GM20000 (cell line): ENCODE measurements at regions not wholly inside any gene's neighbourhood (a gene's known extent, or its start where the extent isn't known, plus 50 kb on each side); places are given as distances from the start of the nearest gene placed in this dataset.

Experiments used
- DNase-seq: peaks from one replicate; pipeline ENCODE4 v3.0.0; 2012; ENCODE audit warnings: low spot score
- CTCF ChIP-seq: IDR thresholded peaks from 2 replicates; pipeline ENCODE4 v1.5.1; 2012; ENCODE audit warnings: mild to moderate bottlenecking, control low read depth; ENCODE audit errors: extremely low read depth, missing control alignments

- TF ChIP-seq CTCF = no peak
- DNase-seq = no peak
Measured at GRCh38 chr14:66197276-66197675, 288.9 kb upstream of the CCDC196 start.

- TF ChIP-seq CTCF = no peak
- DNase-seq = no peak
Measured at GRCh38 chr14:66206554-66206953, 279.6 kb upstream of the CCDC196 start.

- no peak for TF ChIP-seq CTCF
- no peak for DNase-seq
Measured at GRCh38 chr14:66216763-66217162, 269.4 kb upstream of the CCDC196 start.

GRCh38 chr14:66219886-66220285 lies 266.3 kb upstream of the CCDC196 start:
- DNase-seq = no peak
- no peak for TF ChIP-seq CTCF

GRCh38 chr14:66224492-66225178 lies 261.5 kb upstream of the CCDC196 start:
- TF ChIP-seq CTCF = no peak
- DNase-seq = no peak

GRCh38 chr14:66225337-66225736 lies 260.8 kb upstream of the CCDC196 start:
- no peak for TF ChIP-seq CTCF
- DNase-seq = no peak

- DNase-seq = no peak
- TF ChIP-seq CTCF = no peak
Measured at GRCh38 chr14:66228267-66228970, 257.8 kb upstream of the CCDC196 start.
